ENCODE measurements at regions not wholly inside any gene's neighbourhood (a gene's known extent, or its start where the extent isn't known, plus 50 kb on each side); places are given as distances from the start of the nearest gene placed in this dataset.

GRCh38 chr10:78657862-78658165 lies 411.0 kb upstream of the ZMIZ1 start:
- no peak for DNase-seq (ENCODE audit: unreplicated experiment)
- no peaks in the 10 kb centered on the region for H3K9me3 Mint-ChIP-seq (ENCODE audit: unreplicated experiment)
- BruUV-seq (replicated peaks): no TSS peak
- H3K4me1 Mint-ChIP-seq (ENCODE audit: insufficient read depth, unreplicated experiment): no peaks in the 10 kb centered on the region
- TF ChIP-seq CTCF (IDR thresholded peaks at IDR 0.05; ENCODE audit: unreplicated experiment): no peak
- intact Hi-C loops (cut with micrococcal nuclease): loop anchor here (1.0 to 10.0 kb wide), 3 partner anchors 234 to 613 kb away; no protein-coding TSS in a partner anchor
- CTCF ChIA-PET: interaction anchor here (0.6 to 3.5 kb wide), 11 partner anchors 9 to 1502 kb away, joined by 3 to 14 read pairs (median 3); no protein-coding TSS in a partner anchor
- H3K36me3 Mint-ChIP-seq (ENCODE audit: insufficient read depth, unreplicated experiment): no peaks in the 10 kb centered on the region
- H3K4me3 Mint-ChIP-seq (ENCODE audit: unreplicated experiment): no peak overlapping the region
- peaks cover 36% of the 10 kb centered on the region for H3K27me3 Mint-ChIP-seq (ENCODE audit: insufficient read depth, unreplicated experiment)
- no peak overlapping the region for H3K27ac Mint-ChIP-seq (ENCODE audit: low read depth, unreplicated experiment)
- POLR2A ChIA-PET: no interaction called here

- H3K27me3 Mint-ChIP-seq (ENCODE audit: insufficient read depth, unreplicated experiment): peaks cover 25% of the 10 kb centered on the region
- intact Hi-C loops (cut with micrococcal nuclease): loop anchor here (5.0 to 10.0 kb wide), 2 partner anchors 447 to 614 kb away; no protein-coding TSS in a partner anchor
- no peaks in the 10 kb centered on the region for H3K4me1 Mint-ChIP-seq (ENCODE audit: insufficient read depth, unreplicated experiment)
- BruUV-seq (replicated peaks): no TSS peak
- ChIA-PET POLR2A (no interaction called here), CTCF (interaction anchor here (0.6 to 3.5 kb wide), 5 partner anchors 10 to 1389 kb away, joined by 3 to 14 read pairs (median 3); no protein-coding TSS in a partner anchor)
- no peak for DNase-seq (ENCODE audit: unreplicated experiment)
- no peaks in the 10 kb centered on the region for H3K36me3 Mint-ChIP-seq (ENCODE audit: insufficient read depth, unreplicated experiment)
- no peaks in the 10 kb centered on the region for H3K9me3 Mint-ChIP-seq (ENCODE audit: unreplicated experiment)
- no peak overlapping the region for H3K4me3 Mint-ChIP-seq (ENCODE audit: unreplicated experiment)
- no peak for TF ChIP-seq CTCF (IDR thresholded peaks at IDR 0.05; ENCODE audit: unreplicated experiment)
- H3K27ac Mint-ChIP-seq (ENCODE audit: low read depth, unreplicated experiment): no peak overlapping the region
These were observed 409.8 kb upstream of the ZMIZ1 start for GRCh38 chr10:78658645-78659597.

GRCh38 chr10:78659598-78659967 lies 409.2 kb upstream of the ZMIZ1 start:
- no peak for TF ChIP-seq CTCF (IDR thresholded peaks at IDR 0.05; ENCODE audit: unreplicated experiment)
- Mint-ChIP-seq H3K4me1 (ENCODE audit: insufficient read depth, unreplicated experiment) (no peaks in the 10 kb centered on the region), H3K9me3 (ENCODE audit: unreplicated experiment) (no peaks in the 10 kb centered on the region), H3K27me3 (ENCODE audit: insufficient read depth, unreplicated experiment) (peaks cover 18% of the 10 kb centered on the region), H3K4me3 (ENCODE audit: unreplicated experiment) (no peak overlapping the region), H3K36me3 (ENCODE audit: insufficient read depth, unreplicated experiment) (no peaks in the 10 kb centered on the region), H3K27ac (ENCODE audit: low read depth, unreplicated experiment) (no peak overlapping the region)
- POLR2A ChIA-PET: no interaction called here
- CTCF ChIA-PET: interaction anchor here (0.6 to 3.5 kb wide), 5 partner anchors 10 to 1388 kb away, joined by 3 to 14 read pairs (median 3); no protein-coding TSS in a partner anchor
- DNase-seq (ENCODE audit: unreplicated experiment): no peak
- intact Hi-C loops (cut with micrococcal nuclease): loop anchor here (5.0 to 10.0 kb wide), 2 partner anchors 447 to 615 kb away; no protein-coding TSS in a partner anchor
- BruUV-seq (replicated peaks): no TSS peak

GRCh38 chr10:78660446-78661106 lies 408.2 kb upstream of the ZMIZ1 start:
- H3K27ac Mint-ChIP-seq (ENCODE audit: low read depth, unreplicated experiment): no peak overlapping the region
- H3K27me3 Mint-ChIP-seq (ENCODE audit: insufficient read depth, unreplicated experiment): peaks cover 16% of the 10 kb centered on the region
- no peaks in the 10 kb centered on the region for H3K4me1 Mint-ChIP-seq (ENCODE audit: insufficient read depth, unreplicated experiment)
- H3K4me3 Mint-ChIP-seq (ENCODE audit: unreplicated experiment): no peak overlapping the region
- no peaks in the 10 kb centered on the region for H3K9me3 Mint-ChIP-seq (ENCODE audit: unreplicated experiment)
- DNase-seq (ENCODE audit: unreplicated experiment): no peak
- ChIA-PET POLR2A (interaction anchor here (0.7 kb wide), 1 partner anchor 14 kb away, joined by 3 read pairs; no protein-coding TSS in a partner anchor), CTCF (interaction anchor here (0.5 to 1.0 kb wide), 2 partner anchors 27 to 300 kb away, joined by 3 to 4 read pairs; no protein-coding TSS in a partner anchor)
- no peak for TF ChIP-seq CTCF (IDR thresholded peaks at IDR 0.05; ENCODE audit: unreplicated experiment)
- BruUV-seq (replicated peaks): no TSS peak
- H3K36me3 Mint-ChIP-seq (ENCODE audit: insufficient read depth, unreplicated experiment): no peaks in the 10 kb centered on the region
- intact Hi-C loops (cut with micrococcal nuclease): no loop called here

All from MCF 10A (cell line).